Peyer's patch (tissue), 4 donors: ENCODE measurements at regions not wholly inside any gene's neighbourhood (a gene's known extent, or its start where the extent isn't known, plus 50 kb on each side); places are given as distances from the start of the nearest gene placed in this dataset.

Experiments
- CTCF ChIP-seq, 6 experiments: fragments of 450-650 bp in 4 of 6; fragments of 200-600 bp in 2 of 6; sonication (generic) in 1 of 6; IDR thresholded peaks; one replicate each; pipeline ENCODE4 v1.5.1; 2017 to 2019; ENCODE audit warnings: antibody characterized with exemption in 6 of 6, mild to moderate bottlenecking in 3 of 6, moderate library complexity in 1 of 6
- POLR2A ChIP-seq, 2 donors: fragments of 450-650 bp; IDR thresholded peaks; one replicate each; pipeline ENCODE4 v1.5.1; 2017; ENCODE audit warnings: antibody characterized with exemption in 2 of 2, mild to moderate bottlenecking in 2 of 2, moderate library complexity in 2 of 2

- TF ChIP-seq CTCF (IDR thresholded peaks at IDR 0.05) (no peak), POLR2A (IDR thresholded peaks at IDR 0.05) (no peak)
Measured at GRCh38 chr1:72432645-72433267, 150.4 kb upstream of the NEGR1 start.
